ENCODE measurements at regions not wholly inside any gene's neighbourhood (a gene's known extent, or its start where the extent isn't known, plus 50 kb on each side); places are given as distances from the start of the nearest gene placed in this dataset.
"Not testable (repeated sequence)": the region's sequence is repeated elsewhere in the genome, so short reads cannot be mapped to it uniquely, and the experiment has no call there.

GRCh38 chr3:88480822-88481221, 331.1 kb downstream of the C3orf38 start:
- Histone ChIP-seq H3K9me3 (replicated peaks) (no peaks in the 10 kb centered on the region), H3K27me3 (no peaks in the 10 kb centered on the region), H3K27ac (peak overlapping the region; percentile 8), H3K4me3 (no peak overlapping the region), H3K4me1 (0 out of 2 replicates have a peak, but pooled peaks cover 6% of the 10 kb centered on the region), H3K36me3 (no peaks in the 10 kb centered on the region)
- DNase-seq = peak in 1 of 2 experiments; percentile 22

DNA sequence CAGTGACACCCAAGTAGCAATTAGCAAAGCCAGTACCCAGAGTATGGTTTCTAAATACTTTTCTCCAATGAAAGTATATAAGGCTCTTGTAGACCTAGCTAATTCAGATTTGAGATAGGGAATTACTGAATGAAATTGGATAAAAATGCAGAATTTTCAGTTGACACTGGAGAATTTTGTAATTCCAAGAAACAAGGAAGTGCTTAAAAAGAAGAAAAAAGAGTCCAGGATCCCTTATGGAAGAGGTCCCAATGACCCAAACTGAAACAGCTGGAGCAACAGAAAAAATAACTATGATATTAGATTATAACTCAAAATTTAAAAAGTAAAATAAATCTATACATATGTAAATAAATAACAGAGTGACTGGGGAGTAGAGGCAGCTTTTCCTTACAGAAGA, 335.2 kb downstream of the C3orf38 start:
- Histone ChIP-seq H3K4me3 (no peak overlapping the region), H3K9me3 (replicated peaks) (no peaks in the 10 kb centered on the region), H3K27me3 (no peaks in the 10 kb centered on the region), H3K4me1 (0 out of 2 replicates have a peak, but pooled peaks cover 6% of the 10 kb centered on the region), H3K36me3 (no peaks in the 10 kb centered on the region), H3K27ac (no peak overlapping the region)
- no peak for DNase-seq

GRCh38 chr3:88508818-88509217, 359.1 kb downstream of the C3orf38 start:
- H3K27me3 ChIP-seq; H3K27ac ChIP-seq; H3K36me3 ChIP-seq; DNase-seq; H3K9me3 ChIP-seq (replicated peaks); H3K4me1 ChIP-seq: not testable (repeated sequence)
- H3K4me3 ChIP-seq = peak overlapping the region; percentile 43

GRCh38 chr3:88509582-88509981, 359.8 kb downstream of the C3orf38 start:
- DNase-seq = no peak
- Histone ChIP-seq H3K9me3 (replicated peaks) (no peaks in the 10 kb centered on the region), H3K4me1 (no peaks in the 10 kb centered on the region), H3K36me3 (no peaks in the 10 kb centered on the region), H3K27me3 (no peaks in the 10 kb centered on the region), H3K4me3 (no peak overlapping the region), H3K27ac (no peak overlapping the region)

- no peak overlapping the region for H3K4me3 ChIP-seq
- no peaks in the 10 kb centered on the region for H3K4me1 ChIP-seq
- H3K36me3 ChIP-seq = no peaks in the 10 kb centered on the region
- H3K27me3 ChIP-seq = no peaks in the 10 kb centered on the region
- no peak overlapping the region for H3K27ac ChIP-seq
- DNase-seq = no peak
- no peaks in the 10 kb centered on the region for H3K9me3 ChIP-seq (replicated peaks)
Measured at GRCh38 chr3:88528494-88528893, 378.7 kb downstream of the C3orf38 start.

DNA sequence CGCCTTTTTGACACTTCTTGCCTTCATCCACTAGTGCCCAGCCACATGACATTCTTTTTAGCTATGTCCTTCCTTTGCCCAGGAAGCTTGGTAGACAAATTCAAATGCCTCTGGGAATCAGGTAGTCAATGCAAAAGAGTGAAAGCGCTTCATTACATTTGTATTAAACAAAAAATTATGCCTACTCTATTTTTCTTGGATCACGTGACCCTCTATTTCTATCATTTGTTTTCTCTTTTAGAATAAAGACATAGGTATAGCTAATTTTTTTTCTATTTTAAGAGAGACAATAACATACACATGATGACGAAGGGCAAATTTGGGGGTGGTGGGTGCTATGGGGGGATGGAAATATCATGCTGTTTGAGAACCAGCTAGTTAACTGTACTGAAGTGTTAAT, 384.8 kb downstream of the C3orf38 start:
- no peak for DNase-seq
- H3K27me3 ChIP-seq = no peaks in the 10 kb centered on the region
- no peaks in the 10 kb centered on the region for H3K9me3 ChIP-seq (replicated peaks)
- H3K4me1 ChIP-seq = no peaks in the 10 kb centered on the region
- no peak overlapping the region for H3K27ac ChIP-seq
- no peak overlapping the region for H3K4me3 ChIP-seq
- no peaks in the 10 kb centered on the region for H3K36me3 ChIP-seq

- no peak for DNase-seq
- no peaks in the 10 kb centered on the region for H3K4me1 ChIP-seq
- H3K9me3 ChIP-seq (replicated peaks) = no peaks in the 10 kb centered on the region
- H3K27ac ChIP-seq = no peak overlapping the region
- H3K36me3 ChIP-seq = no peaks in the 10 kb centered on the region
- no peak overlapping the region for H3K4me3 ChIP-seq
- H3K27me3 ChIP-seq = no peaks in the 10 kb centered on the region
Measured at GRCh38 chr3:88535563-88535962, 385.8 kb downstream of the C3orf38 start.

- Histone ChIP-seq H3K27ac (no peak overlapping the region), H3K4me3 (no peak overlapping the region), H3K4me1 (no peaks in the 10 kb centered on the region), H3K36me3 (no peaks in the 10 kb centered on the region), H3K27me3 (no peaks in the 10 kb centered on the region), H3K9me3 (replicated peaks) (no peaks in the 10 kb centered on the region)
- DNase-seq = peak; percentile 29 to 60
Measured at GRCh38 chr3:88542916-88543315, 393.2 kb downstream of the C3orf38 start.

- Histone ChIP-seq H3K27me3 (no peaks in the 10 kb centered on the region), H3K4me3 (no peak overlapping the region), H3K27ac (no peak overlapping the region), H3K36me3 (no peaks in the 10 kb centered on the region), H3K9me3 (replicated peaks) (no peaks in the 10 kb centered on the region), H3K4me1 (no peaks in the 10 kb centered on the region)
- DNase-seq = no peak
Measured at GRCh38 chr3:88572450-88572849, 422.7 kb downstream of the C3orf38 start.

DNA sequence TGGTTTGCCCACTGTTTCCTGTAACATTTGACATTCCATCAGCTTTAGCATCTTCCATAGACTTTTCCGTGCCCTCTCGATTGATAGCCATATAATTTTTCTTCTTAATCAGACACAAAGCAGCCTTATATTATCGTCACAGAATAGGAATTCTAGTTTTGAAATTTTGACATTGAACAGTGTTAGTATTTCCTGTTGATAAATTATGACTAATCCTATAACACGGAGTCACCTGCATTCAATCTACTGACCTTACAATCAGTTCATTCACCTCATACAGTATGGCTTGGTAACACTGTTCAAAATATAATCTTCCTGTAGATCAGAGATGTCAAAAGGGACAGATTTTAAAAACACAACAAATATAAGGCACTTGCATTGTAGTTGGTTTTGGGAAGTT, 423.7 kb downstream of the C3orf38 start:
- Histone ChIP-seq H3K4me3 (no peak overlapping the region), H3K4me1 (no peaks in the 10 kb centered on the region), H3K9me3 (replicated peaks) (no peaks in the 10 kb centered on the region), H3K36me3 (no peaks in the 10 kb centered on the region), H3K27me3 (no peaks in the 10 kb centered on the region), H3K27ac (no peak overlapping the region)
- no peak for DNase-seq

- Histone ChIP-seq H3K36me3 (no peaks in the 10 kb centered on the region), H3K4me1 (no peaks in the 10 kb centered on the region), H3K27ac (no peak overlapping the region), H3K4me3 (no peak overlapping the region), H3K9me3 (replicated peaks) (no peaks in the 10 kb centered on the region), H3K27me3 (no peaks in the 10 kb centered on the region)
- DNase-seq = no peak
Measured at GRCh38 chr3:88574146-88574545, 424.4 kb downstream of the C3orf38 start.

GRCh38 chr3:88584451-88584850, 434.7 kb downstream of the C3orf38 start:
- H3K27me3 ChIP-seq = no peaks in the 10 kb centered on the region
- no peaks in the 10 kb centered on the region for H3K4me1 ChIP-seq
- H3K4me3 ChIP-seq = no peak overlapping the region
- DNase-seq = no peak
- H3K9me3 ChIP-seq (replicated peaks) = no peaks in the 10 kb centered on the region
- H3K36me3 ChIP-seq = no peaks in the 10 kb centered on the region
- H3K27ac ChIP-seq = no peak overlapping the region

GRCh38 chr3:88586121-88586640, 436.4 kb downstream of the C3orf38 start:
- no peaks in the 10 kb centered on the region for H3K4me1 ChIP-seq
- no peak for DNase-seq
- H3K27ac ChIP-seq = no peak overlapping the region
- H3K9me3 ChIP-seq (replicated peaks) = no peaks in the 10 kb centered on the region
- no peaks in the 10 kb centered on the region for H3K27me3 ChIP-seq
- H3K36me3 ChIP-seq = no peaks in the 10 kb centered on the region
- no peak overlapping the region for H3K4me3 ChIP-seq

DNA sequence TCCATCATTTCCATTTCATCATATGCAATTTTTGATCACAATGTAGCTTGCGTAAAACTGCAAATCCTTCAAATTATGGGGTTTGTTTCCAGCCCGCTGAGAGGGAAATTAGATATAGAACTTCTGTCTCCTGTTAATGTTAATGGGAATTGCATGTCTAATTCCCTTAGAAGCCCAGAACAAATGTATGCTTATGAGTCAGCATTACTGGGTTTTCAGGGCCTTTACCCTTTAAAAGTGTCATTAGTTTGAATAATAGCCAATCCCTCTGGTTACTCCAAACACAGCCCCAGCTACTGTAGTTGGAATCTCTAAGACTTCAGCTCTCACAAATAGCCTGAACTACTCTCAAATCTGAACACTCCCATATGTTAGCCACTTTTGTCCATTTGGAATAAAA, 439.4 kb downstream of the C3orf38 start:
- Histone ChIP-seq H3K9me3 (replicated peaks) (no peaks in the 10 kb centered on the region), H3K36me3 (no peaks in the 10 kb centered on the region), H3K4me1 (no peaks in the 10 kb centered on the region), H3K4me3 (no peak overlapping the region), H3K27me3 (no peaks in the 10 kb centered on the region), H3K27ac (peak overlapping the region; percentile 21)
- peak; percentile 1 to 22 for DNase-seq

GRCh38 chr3:88595026-88595425, 445.3 kb downstream of the C3orf38 start:
- peak; percentile 9 to 40 for DNase-seq
- H3K4me1 ChIP-seq = no peaks in the 10 kb centered on the region
- H3K36me3 ChIP-seq = no peaks in the 10 kb centered on the region
- no peak overlapping the region for H3K4me3 ChIP-seq
- no peaks in the 10 kb centered on the region for H3K9me3 ChIP-seq (replicated peaks)
- H3K27me3 ChIP-seq = no peaks in the 10 kb centered on the region
- H3K27ac ChIP-seq = no peak overlapping the region

DNA sequence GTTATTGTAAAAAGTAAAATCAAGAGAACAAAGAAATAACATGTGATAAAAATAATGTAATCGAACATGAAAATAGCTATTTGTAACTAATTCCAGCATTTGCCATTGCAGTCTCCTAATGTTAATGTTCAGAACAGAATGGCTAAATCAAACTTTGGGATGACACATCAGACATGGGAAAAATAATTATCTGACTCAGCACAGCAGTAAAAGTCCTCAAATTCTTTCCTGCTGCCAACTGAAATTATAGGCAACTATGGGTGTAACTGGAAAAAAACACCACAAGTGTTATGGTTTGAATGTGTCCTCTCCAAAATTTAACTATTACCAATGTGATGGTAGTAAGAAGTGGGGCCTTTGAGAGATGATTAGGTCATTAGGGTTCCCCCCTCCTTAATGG, 446.7 kb downstream of the C3orf38 start:
- no peaks in the 10 kb centered on the region for H3K9me3 ChIP-seq (replicated peaks)
- no peaks in the 10 kb centered on the region for H3K27me3 ChIP-seq
- no peaks in the 10 kb centered on the region for H3K4me1 ChIP-seq
- no peak overlapping the region for H3K27ac ChIP-seq
- H3K4me3 ChIP-seq = no peak overlapping the region
- no peak for DNase-seq
- H3K36me3 ChIP-seq = no peaks in the 10 kb centered on the region
